GM12878 (cell line): ENCODE measurements at regions not wholly inside any gene's neighbourhood (a gene's known extent, or its start where the extent isn't known, plus 50 kb on each side); places are given as distances from the start of the nearest gene placed in this dataset.
A peak's percentile ranks its signal among the peaks of the same experiment; 100 is the strongest.

Experiments used
- CREM ChIP-seq: IDR thresholded peaks from 2 replicates; pipeline ENCODE4 v1.6.1; 2014; ENCODE audit warnings: antibody characterized with exemption, low read depth
- HCFC1 ChIP-seq: fragments of 150-350 bp; IDR thresholded peaks from 2 replicates; pipeline ENCODE4 v1.6.1; 2014; ENCODE audit warnings: low read length
- JUND ChIP-seq: IDR thresholded peaks from 2 replicates; pipeline ENCODE4 v1.6.1; 2012; ENCODE audit warnings: low read depth, mild to moderate bottlenecking, low read length, improper control_type of control experiment, moderate library complexity
- POU2F2 ChIP-seq: IDR thresholded peaks from 3 replicates; pipeline ENCODE4 v1.6.1; 2011; ENCODE audit warnings: low read depth, mild to moderate bottlenecking, low read length, borderline replicate concordance
- SMC3 ChIP-seq: IDR thresholded peaks from 2 replicates; pipeline ENCODE4 v1.6.1; 2011; ENCODE audit warnings: low read length, improper control_type of control experiment, borderline replicate concordance
- SREBF1 ChIP-seq: IDR thresholded peaks from 2 replicates; pipeline ENCODE4 v1.6.1; 2012; ENCODE audit warnings: mild to moderate bottlenecking, low read length
- TCF12 ChIP-seq: IDR thresholded peaks from 2 replicates; pipeline ENCODE4 v1.6.1; 2011; ENCODE audit warnings: low read depth, mild to moderate bottlenecking, low read length
- YBX1 ChIP-seq: fragments of 450-650 bp; IDR thresholded peaks from 2 replicates; pipeline ENCODE4 v1.6.1; 2016; ENCODE audit warnings: antibody characterized with exemption
- YY1 ChIP-seq: IDR thresholded peaks from 2 replicates; pipeline ENCODE4 v1.6.1; 2011; ENCODE audit warnings: low read depth, mild to moderate bottlenecking, low read length
- TF ChIP-seq, protein P1 (sequence below): IDR thresholded peaks from 2 replicates; pipeline ENCODE4 v1.6.1; 2012; ENCODE audit warnings: mild to moderate bottlenecking, low read depth, low read length
- TF ChIP-seq, protein P2 (sequence below): fragments of 450-650 bp; IDR thresholded peaks from 2 replicates; pipeline ENCODE4 v1.6.1; 2018; ENCODE audit warnings: mild to moderate bottlenecking, low read depth, moderate library complexity; ENCODE audit not compliant: partially characterized antibody
- TF ChIP-seq, protein P3 (sequence below): fragments of 450-650 bp; IDR thresholded peaks from 2 replicates; pipeline ENCODE4 v1.6.1; 2017; ENCODE audit warnings: antibody characterized with exemption, mild to moderate bottlenecking, moderate library complexity
- TF ChIP-seq, protein P4 (sequence below): IDR thresholded peaks from 2 replicates; pipeline ENCODE4 v1.6.1; 2012; ENCODE audit warnings: low read length, inconsistent platforms
- TF ChIP-seq, protein P5 (sequence below): fragments of 450-650 bp; IDR thresholded peaks from 2 replicates; pipeline ENCODE4 v1.6.1; 2017; ENCODE audit warnings: low read depth, mild to moderate bottlenecking, moderate library complexity
- TF ChIP-seq, protein P6 (sequence below): fragments of 450-650 bp; IDR thresholded peaks from 2 replicates; pipeline ENCODE4 v1.6.1; 2017; ENCODE audit warnings: mild to moderate bottlenecking, low read depth, inconsistent platforms; ENCODE audit not compliant: poor library complexity, severe bottlenecking

DNA sequence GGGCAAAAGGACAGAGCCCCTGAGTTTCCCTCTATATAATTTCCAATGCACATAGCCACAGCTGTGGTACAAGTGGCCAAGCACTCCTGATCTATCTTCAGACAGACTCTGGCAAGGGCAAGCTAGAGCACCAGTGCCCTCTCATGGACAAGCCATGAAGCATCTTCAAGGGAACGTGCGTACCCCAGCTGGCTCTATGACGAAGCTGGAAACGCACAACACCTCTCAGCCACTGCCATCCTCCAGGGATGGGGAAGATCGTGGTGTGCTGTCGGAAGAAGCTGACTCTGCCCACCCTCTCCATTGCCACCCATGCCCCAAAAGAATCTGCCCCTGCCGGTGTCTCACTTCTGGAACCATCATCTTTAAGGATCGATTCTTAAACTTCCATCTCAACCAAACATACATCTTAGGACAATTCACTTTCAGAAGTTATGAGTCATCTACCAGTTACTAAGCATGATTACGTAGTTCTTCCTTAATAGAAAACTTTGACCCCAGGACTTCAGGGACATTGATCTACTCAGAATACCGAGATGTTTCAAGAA lies 482.9 kb downstream of the AGTPBP1 start (continued):
- TF ChIP-seq HCFC1, result no peak
- 0 out of 2 replicates have a peak, but pooled peaks have one; percentile 39 for TF ChIP-seq YY1
- TF ChIP-seq, protein P1, sequence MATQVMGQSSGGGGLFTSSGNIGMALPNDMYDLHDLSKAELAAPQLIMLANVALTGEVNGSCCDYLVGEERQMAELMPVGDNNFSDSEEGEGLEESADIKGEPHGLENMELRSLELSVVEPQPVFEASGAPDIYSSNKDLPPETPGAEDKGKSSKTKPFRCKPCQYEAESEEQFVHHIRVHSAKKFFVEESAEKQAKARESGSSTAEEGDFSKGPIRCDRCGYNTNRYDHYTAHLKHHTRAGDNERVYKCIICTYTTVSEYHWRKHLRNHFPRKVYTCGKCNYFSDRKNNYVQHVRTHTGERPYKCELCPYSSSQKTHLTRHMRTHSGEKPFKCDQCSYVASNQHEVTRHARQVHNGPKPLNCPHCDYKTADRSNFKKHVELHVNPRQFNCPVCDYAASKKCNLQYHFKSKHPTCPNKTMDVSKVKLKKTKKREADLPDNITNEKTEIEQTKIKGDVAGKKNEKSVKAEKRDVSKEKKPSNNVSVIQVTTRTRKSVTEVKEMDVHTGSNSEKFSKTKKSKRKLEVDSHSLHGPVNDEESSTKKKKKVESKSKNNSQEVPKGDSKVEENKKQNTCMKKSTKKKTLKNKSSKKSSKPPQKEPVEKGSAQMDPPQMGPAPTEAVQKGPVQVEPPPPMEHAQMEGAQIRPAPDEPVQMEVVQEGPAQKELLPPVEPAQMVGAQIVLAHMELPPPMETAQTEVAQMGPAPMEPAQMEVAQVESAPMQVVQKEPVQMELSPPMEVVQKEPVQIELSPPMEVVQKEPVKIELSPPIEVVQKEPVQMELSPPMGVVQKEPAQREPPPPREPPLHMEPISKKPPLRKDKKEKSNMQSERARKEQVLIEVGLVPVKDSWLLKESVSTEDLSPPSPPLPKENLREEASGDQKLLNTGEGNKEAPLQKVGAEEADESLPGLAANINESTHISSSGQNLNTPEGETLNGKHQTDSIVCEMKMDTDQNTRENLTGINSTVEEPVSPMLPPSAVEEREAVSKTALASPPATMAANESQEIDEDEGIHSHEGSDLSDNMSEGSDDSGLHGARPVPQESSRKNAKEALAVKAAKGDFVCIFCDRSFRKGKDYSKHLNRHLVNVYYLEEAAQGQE, result no peak
- TF ChIP-seq, protein P2, sequence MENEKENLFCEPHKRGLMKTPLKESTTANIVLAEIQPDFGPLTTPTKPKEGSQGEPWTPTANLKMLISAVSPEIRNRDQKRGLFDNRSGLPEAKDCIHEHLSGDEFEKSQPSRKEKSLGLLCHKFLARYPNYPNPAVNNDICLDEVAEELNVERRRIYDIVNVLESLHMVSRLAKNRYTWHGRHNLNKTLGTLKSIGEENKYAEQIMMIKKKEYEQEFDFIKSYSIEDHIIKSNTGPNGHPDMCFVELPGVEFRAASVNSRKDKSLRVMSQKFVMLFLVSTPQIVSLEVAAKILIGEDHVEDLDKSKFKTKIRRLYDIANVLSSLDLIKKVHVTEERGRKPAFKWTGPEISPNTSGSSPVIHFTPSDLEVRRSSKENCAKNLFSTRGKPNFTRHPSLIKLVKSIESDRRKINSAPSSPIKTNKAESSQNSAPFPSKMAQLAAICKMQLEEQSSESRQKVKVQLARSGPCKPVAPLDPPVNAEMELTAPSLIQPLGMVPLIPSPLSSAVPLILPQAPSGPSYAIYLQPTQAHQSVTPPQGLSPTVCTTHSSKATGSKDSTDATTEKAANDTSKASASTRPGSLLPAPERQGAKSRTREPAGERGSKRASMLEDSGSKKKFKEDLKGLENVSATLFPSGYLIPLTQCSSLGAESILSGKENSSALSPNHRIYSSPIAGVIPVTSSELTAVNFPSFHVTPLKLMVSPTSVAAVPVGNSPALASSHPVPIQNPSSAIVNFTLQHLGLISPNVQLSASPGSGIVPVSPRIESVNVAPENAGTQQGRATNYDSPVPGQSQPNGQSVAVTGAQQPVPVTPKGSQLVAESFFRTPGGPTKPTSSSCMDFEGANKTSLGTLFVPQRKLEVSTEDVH, result no peak
- 0 out of 3 replicates have a peak, but pooled peaks have one; percentile 32 for TF ChIP-seq POU2F2
- no peak for TF ChIP-seq CREM
- TF ChIP-seq JUND, result no peak
- no peak for TF ChIP-seq YBX1
- TF ChIP-seq, protein P3, sequence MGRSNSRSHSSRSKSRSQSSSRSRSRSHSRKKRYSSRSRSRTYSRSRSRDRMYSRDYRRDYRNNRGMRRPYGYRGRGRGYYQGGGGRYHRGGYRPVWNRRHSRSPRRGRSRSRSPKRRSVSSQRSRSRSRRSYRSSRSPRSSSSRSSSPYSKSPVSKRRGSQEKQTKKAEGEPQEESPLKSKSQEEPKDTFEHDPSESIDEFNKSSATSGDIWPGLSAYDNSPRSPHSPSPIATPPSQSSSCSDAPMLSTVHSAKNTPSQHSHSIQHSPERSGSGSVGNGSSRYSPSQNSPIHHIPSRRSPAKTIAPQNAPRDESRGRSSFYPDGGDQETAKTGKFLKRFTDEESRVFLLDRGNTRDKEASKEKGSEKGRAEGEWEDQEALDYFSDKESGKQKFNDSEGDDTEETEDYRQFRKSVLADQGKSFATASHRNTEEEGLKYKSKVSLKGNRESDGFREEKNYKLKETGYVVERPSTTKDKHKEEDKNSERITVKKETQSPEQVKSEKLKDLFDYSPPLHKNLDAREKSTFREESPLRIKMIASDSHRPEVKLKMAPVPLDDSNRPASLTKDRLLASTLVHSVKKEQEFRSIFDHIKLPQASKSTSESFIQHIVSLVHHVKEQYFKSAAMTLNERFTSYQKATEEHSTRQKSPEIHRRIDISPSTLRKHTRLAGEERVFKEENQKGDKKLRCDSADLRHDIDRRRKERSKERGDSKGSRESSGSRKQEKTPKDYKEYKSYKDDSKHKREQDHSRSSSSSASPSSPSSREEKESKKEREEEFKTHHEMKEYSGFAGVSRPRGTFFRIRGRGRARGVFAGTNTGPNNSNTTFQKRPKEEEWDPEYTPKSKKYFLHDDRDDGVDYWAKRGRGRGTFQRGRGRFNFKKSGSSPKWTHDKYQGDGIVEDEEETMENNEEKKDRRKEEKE, result no peak
- peak; percentile 84; the same call in 1 of the 2 replicates for TF ChIP-seq SMC3
- TF ChIP-seq, protein P4, sequence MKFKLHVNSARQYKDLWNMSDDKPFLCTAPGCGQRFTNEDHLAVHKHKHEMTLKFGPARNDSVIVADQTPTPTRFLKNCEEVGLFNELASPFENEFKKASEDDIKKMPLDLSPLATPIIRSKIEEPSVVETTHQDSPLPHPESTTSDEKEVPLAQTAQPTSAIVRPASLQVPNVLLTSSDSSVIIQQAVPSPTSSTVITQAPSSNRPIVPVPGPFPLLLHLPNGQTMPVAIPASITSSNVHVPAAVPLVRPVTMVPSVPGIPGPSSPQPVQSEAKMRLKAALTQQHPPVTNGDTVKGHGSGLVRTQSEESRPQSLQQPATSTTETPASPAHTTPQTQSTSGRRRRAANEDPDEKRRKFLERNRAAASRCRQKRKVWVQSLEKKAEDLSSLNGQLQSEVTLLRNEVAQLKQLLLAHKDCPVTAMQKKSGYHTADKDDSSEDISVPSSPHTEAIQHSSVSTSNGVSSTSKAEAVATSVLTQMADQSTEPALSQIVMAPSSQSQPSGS, result no peak
- TF ChIP-seq SREBF1, result no peak
- TF ChIP-seq, protein P5, sequence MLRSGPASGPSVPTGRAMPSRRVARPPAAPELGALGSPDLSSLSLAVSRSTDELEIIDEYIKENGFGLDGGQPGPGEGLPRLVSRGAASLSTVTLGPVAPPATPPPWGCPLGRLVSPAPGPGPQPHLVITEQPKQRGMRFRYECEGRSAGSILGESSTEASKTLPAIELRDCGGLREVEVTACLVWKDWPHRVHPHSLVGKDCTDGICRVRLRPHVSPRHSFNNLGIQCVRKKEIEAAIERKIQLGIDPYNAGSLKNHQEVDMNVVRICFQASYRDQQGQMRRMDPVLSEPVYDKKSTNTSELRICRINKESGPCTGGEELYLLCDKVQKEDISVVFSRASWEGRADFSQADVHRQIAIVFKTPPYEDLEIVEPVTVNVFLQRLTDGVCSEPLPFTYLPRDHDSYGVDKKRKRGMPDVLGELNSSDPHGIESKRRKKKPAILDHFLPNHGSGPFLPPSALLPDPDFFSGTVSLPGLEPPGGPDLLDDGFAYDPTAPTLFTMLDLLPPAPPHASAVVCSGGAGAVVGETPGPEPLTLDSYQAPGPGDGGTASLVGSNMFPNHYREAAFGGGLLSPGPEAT, result no peak
- TF ChIP-seq, protein P6, sequence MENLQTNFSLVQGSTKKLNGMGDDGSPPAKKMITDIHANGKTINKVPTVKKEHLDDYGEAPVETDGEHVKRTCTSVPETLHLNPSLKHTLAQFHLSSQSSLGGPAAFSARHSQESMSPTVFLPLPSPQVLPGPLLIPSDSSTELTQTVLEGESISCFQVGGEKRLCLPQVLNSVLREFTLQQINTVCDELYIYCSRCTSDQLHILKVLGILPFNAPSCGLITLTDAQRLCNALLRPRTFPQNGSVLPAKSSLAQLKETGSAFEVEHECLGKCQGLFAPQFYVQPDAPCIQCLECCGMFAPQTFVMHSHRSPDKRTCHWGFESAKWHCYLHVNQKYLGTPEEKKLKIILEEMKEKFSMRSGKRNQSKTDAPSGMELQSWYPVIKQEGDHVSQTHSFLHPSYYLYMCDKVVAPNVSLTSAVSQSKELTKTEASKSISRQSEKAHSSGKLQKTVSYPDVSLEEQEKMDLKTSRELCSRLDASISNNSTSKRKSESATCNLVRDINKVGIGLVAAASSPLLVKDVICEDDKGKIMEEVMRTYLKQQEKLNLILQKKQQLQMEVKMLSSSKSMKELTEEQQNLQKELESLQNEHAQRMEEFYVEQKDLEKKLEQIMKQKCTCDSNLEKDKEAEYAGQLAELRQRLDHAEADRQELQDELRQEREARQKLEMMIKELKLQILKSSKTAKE, result no peak
- 0 out of 2 replicates have a peak, but pooled peaks have one; percentile 19 for TF ChIP-seq TCF12
